GM12892 (cell line): ENCODE measurements at regions not wholly inside any gene's neighbourhood (a gene's known extent, or its start where the extent isn't known, plus 50 kb on each side); places are given as distances from the start of the nearest gene placed in this dataset.

Experiments
- POLR2A ChIP-seq: IDR thresholded peaks from 2 replicates; pipeline ENCODE4 v1.6.1; 2011; ENCODE audit warnings: low read depth, low read length, control low read depth
- POLR2AphosphoS5 ChIP-seq: IDR thresholded peaks from 2 replicates; pipeline ENCODE4 v1.6.1; 2011; ENCODE audit warnings: low read depth, low read length, control low read depth

GRCh38 chr12:74293689-74294131 is 243.9 kb upstream of the ATXN7L3B start:
- no peak for TF ChIP-seq POLR2A
- no peak for TF ChIP-seq POLR2AphosphoS5
